D341Med (cell line): ENCODE measurements at regions not wholly inside any gene's neighbourhood (a gene's known extent, or its start where the extent isn't known, plus 50 kb on each side); places are given as distances from the start of the nearest gene placed in this dataset.
"Not testable (repeated sequence)": the region's sequence is repeated elsewhere in the genome, so short reads cannot be mapped to it uniquely, and the experiment has no call there.

Source experiments
- DNase-seq: peaks from one replicate; pipeline ENCODE4 v3.0.0; 2012; ENCODE audit warnings: low spot score

- DNase-seq: no peak
Observed at GRCh38 chr4:148868191-148868590, 426.0 kb upstream of the NR3C2 start.

- DNase-seq: no peak
Observed at GRCh38 chr4:148866666-148867065, 424.5 kb upstream of the NR3C2 start.

- no peak for DNase-seq
Observed at GRCh38 chr4:148857973-148858534, 415.8 kb upstream of the NR3C2 start.

DNA sequence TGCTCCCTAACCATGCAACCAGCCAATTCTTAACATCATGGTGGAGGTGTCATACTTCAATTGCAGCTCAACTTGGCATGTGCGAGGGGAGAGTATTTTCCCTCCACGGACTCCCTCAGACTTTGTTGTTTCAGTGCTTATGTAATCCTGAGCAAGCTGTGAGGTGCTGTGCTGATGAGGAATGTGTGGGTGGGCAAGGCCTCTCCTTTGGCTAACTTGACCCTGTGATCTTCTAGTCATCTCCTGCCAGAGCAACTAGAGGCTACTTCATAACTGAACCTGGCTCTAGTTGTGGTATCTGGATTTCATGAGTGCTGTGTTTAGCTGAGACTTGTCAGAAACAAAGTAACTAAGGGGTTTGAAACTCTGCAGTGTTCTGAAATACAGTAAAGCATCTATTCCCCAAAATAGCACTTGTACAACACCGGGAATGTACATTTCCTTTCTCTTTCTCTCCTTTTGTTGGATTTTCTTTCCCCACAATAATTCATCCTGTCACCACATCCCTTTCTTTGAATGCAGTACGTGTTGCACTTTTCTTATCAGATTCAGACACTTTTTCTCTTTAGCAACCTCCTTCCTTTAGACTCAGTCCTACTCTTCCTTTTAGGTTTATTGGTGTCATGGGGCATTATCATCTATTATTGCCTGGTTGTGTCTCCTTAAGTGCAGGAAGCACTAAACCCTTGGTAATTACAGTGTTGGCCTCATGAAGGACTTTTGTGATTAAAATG is 415.2 kb upstream of the NR3C2 start:
- DNase-seq: no peak

- no peak for DNase-seq
Observed at GRCh38 chr4:148854203-148854602, 412.0 kb upstream of the NR3C2 start.

DNA sequence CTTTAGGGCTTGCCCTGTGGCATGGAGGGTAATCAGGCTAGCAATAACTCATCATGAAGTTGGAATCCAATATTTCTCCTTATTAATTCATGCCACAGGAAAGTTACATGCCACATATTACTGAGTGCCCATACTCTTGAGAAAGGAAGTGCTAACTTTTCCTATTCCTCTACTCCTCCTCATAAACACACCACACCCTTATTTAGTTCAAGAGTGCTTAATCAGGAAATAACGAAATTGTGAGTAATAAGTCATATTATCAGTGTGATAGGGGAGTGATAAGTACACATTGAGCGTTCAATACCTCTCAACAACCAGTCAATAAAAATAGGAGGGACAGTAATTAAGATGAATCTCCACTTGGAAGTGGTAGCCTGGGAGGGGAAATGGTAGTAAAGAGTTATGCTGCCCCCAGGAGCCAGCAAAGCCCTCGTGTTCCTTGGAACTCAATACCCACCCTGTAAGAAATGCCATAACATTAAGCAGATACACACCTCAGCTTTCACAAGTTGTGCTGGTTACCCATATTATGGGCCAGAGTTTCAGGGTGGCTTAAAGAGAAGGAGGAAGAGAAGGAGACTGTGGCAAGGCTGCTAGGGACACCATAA is 410.0 kb upstream of the NR3C2 start:
- DNase-seq: no peak

- DNase-seq: no peak
Observed at GRCh38 chr4:148850257-148850995, 408.2 kb upstream of the NR3C2 start.

- DNase-seq: no peak
Observed at GRCh38 chr4:148849581-148849980, 407.4 kb upstream of the NR3C2 start.

DNA sequence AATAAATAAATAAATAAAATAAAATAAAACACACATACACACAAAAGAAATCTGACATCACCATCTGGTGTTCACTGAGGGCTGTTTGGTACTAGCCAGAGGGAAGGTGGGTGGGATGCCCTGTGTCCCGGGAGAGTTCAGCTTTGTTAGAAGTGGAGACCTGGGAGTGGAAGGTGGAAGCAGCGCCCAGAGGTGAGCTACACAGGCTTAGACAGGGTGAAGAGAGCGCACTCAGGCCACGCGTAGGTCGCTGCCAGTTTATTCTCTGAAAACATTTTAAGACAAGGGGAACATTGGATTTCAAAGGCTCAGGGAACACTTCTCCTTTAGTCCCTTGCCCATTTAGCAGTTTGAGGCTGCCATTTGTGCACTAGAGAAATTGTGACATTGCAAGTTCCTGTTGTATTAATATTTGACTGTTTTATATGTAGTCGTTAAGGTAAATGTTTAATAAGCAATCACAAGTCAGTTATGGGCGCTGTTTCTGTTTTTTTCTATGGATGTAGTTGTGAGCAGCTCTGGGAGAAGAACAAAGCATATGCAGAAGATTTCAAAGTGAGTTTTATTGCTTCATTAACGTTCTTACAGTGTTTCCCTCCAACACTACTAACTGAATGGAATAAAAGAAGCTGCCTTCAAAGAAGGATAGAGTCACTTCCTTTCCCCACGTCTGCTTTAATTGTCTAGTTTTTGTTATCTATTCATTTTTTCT is 405.5 kb upstream of the NR3C2 start:
- DNase-seq: peak; percentile 21

DNA sequence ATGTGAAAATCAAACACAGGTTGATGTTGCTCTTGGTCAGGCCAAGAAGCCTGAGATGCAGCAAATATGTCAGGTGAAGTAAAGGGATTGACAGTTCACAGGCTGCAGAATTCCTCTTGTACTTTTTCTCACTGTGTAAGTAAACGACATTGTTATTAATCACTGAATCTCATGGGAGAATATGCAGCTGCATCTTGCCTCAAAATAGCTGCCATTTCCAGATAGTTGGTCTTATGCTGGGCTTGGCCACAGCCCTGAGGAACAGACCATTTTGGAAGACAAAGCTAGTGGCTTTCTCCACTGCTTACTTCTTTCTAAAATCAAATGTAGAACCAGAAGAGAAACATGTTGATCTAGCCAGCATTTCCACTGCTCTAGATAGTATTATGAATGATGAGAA is 403.4 kb upstream of the NR3C2 start:
- DNase-seq: no peak

GRCh38 chr4:148843625-148844024 is 401.4 kb upstream of the NR3C2 start:
- DNase-seq: no peak

DNA sequence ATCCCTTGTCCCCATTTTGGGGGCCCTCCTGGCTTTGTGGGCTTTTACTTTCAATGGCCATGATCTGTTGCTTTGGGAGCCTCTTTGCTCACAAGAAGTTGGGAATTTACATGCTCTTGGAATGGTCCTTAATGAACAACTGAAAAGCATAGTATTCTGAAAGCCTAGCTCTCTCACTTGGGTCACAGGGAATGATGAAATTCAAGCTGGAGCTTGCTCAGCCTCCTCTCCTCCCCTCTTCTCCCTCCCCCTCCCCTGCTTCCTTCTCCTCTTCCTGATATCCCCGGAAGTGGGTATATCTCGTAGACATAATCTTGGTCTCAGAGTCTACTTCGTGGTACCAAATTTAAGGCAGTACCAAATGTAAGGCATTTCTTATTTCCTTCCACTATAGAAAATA is 400.6 kb upstream of the NR3C2 start:
- no peak for DNase-seq

- not testable (repeated sequence) for DNase-seq
Observed at GRCh38 chr4:148837571-148837970, 395.4 kb upstream of the NR3C2 start.

DNA sequence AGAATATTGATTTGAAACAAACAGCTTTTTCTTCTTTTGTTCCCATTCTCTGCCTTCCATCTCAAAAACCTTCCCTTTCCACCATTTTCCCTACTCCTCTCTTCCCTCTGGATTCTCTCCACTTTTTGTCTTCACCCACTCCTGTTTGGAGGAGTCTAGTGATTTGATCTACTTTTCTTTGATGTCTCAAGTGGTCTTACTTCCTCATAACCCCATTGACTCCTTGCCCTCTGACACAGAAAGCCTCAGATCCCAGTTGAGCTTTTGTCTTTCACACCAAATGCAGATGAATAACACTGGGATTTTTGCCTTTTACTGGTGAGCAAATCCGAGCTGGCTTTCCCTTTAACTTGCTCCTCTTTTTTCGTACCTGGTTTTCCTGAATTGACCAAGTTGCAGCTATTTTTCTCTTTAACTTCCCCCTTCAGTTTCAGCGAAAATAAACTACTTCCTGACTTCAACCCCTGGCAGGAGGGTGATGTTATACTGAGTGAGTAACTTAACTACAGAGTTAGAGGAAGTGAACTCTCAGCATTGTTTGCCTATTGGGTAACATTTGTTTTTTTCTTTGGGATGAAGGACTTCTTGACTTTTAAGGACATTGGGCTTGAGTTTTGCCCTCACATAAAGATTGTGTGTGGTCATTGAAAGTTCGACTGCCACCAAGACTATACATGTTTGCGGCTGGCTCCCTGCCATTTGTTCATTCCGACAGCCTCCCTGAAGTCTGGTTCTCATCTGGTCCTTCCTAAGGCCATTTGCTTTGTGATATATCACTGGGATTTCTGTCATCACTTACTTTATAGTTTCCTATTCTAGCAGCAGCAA is 392.8 kb upstream of the NR3C2 start:
- no peak for DNase-seq

- no peak for DNase-seq
Observed at GRCh38 chr4:148831945-148832344, 389.7 kb upstream of the NR3C2 start.

- no peak for DNase-seq
Observed at GRCh38 chr4:148828291-148828690, 386.1 kb upstream of the NR3C2 start.

GRCh38 chr4:148827781-148828180 is 385.6 kb upstream of the NR3C2 start:
- no peak for DNase-seq

GRCh38 chr4:148823419-148823769 is 381.2 kb upstream of the NR3C2 start:
- DNase-seq: no peak

DNA sequence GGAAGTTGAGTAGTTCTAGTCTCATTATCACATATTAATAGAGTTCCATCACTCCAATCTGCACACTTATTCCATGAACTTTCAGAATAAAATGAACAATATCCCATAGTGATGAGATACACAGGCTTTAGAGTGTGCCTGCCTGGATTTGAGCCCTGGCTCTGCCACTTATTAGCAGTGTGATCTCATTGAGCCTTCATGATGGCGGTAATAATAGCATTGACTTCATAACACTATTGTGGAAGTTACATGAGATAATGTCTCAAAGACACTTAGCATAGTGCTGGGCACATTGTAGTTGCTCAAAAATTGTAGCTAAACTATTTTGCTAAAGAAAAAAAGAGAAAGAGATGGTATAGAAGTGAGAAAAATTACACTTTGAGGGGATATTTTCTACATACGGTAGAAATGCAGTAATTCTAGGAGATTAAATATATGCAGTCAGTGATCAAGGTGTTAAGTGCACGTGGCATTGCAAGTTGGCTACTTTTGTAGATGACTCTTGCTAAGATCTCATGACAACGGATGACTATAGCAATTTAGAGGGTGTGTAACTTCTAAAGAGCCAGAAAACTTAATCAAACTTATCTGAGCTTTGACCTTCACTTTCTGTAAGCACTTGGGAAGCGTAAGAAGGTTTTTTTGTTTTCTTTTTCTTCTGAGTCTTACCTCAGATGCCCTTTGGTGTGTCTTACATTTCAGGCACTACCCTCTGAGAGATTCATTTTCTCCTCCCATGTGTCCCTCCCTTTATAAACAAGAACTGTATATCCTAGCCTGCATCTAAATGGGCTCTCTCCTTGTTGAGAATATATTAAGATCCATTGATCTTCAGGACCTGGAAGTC is 380.6 kb upstream of the NR3C2 start:
- no peak for DNase-seq

DNA sequence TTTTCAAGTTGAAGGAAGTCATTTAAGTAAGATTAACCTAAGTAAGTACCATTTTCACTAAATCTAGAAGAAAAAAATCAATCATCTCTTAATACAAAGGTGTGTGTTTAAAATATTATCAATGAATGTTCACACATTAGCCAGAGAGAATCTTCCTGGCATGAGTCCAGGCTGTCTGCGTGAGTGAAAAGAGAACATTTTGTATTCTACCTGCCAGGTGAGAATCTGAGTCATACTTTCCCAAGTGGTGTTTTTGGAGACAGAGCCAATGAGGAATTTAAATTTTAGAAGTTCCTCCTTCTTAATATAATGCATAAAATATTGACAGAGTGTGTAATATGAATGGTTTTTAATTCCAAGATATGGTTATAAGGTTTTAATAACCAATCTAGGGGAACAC is 371.8 kb upstream of the NR3C2 start:
- DNase-seq: no peak

GRCh38 chr4:148813289-148813688 is 371.1 kb upstream of the NR3C2 start:
- no peak for DNase-seq
